RWPE1 (cell line): ENCODE measurements at regions not wholly inside any gene's neighbourhood (a gene's known extent, or its start where the extent isn't known, plus 50 kb on each side); places are given as distances from the start of the nearest gene placed in this dataset.

Source experiments
- CTCF ChIA-PET: fragments of 350-600 bp; sonication (Branson Sonifier 250); formaldehyde crosslinking; extraction: SDS; loops from one replicate; lab custom pipeline; 2021; lab: Yijun Ruan, JAX
- POLR2A ChIA-PET: fragments of 400-600 bp; formaldehyde crosslinking; extraction: SDS; loops from one replicate; lab custom pipeline; 2020; ENCODE audit warnings: antibody characterized with exemption; ENCODE audit not compliant: low non-redundant PET; lab: Yijun Ruan, JAX
- DNase-seq: peaks from one replicate; pipeline ENCODE4 v3.0.0; 2012; ENCODE audit warnings: low spot score
- H3K27ac ChIP-seq: fragments of 450-650 bp; 2 replicates; pipeline ENCODE4 v1.5.1; 2017
- TF ChIP-seq, protein P1 (sequence below): fragments of 450-650 bp; conservative IDR thresholded peaks from 2 replicates; pipeline ENCODE4 v1.5.1; 2017; ENCODE audit warnings: low read depth, mild to moderate bottlenecking

DNA sequence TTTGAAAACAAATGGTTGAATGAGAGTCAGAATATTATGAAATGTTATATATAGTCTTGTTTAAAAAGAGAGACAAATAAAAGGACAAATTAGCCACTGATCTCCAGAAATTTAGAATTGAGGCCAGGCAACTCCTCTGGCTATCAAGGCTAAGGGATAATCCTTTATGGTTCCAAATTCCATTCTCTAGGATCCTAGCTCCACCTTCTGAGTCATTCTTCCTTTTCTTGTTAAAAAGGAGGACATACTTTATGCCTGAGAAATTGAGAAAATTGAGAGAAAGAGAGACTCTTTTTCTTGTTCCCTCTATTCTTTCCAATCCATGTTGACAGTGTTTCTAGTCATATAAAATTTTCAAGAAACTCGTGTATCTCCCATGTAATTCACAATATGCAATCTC, 1299.5 kb downstream of the FSTL5 start:
- TF ChIP-seq, protein P1, sequence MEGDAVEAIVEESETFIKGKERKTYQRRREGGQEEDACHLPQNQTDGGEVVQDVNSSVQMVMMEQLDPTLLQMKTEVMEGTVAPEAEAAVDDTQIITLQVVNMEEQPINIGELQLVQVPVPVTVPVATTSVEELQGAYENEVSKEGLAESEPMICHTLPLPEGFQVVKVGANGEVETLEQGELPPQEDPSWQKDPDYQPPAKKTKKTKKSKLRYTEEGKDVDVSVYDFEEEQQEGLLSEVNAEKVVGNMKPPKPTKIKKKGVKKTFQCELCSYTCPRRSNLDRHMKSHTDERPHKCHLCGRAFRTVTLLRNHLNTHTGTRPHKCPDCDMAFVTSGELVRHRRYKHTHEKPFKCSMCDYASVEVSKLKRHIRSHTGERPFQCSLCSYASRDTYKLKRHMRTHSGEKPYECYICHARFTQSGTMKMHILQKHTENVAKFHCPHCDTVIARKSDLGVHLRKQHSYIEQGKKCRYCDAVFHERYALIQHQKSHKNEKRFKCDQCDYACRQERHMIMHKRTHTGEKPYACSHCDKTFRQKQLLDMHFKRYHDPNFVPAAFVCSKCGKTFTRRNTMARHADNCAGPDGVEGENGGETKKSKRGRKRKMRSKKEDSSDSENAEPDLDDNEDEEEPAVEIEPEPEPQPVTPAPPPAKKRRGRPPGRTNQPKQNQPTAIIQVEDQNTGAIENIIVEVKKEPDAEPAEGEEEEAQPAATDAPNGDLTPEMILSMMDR, result no peak

DNA sequence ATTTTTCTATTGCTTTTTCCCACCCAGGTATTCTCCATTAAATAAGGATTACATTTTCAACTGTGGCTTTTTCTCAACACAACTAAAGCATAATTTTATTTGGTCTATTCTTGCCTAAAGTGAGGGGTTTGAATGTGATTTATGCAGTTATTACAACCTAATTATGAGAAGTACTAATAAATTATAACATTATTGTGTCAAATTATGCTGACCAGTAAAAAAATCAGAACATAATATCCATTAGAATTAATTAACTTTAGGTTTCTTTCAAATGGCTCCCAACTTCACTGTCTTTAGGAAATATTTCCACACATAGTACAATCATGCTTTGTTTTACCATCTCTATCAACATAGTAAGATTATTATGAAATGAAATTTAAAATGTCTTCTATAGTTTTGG, 1293.9 kb downstream of the FSTL5 start:
- TF ChIP-seq, protein P1, result no peak
- no peak overlapping the region for H3K27ac ChIP-seq
- ChIA-PET POLR2A (no interaction called here), CTCF (interaction anchor here (0.5 to 0.6 kb wide), 2 partner anchors 27 to 589 kb away, joined by 3 read pairs; no protein-coding TSS in a partner anchor)
- no peak for DNase-seq

More for the DNA sequence above, 1299.5 kb downstream of the FSTL5 start:
- ChIA-PET CTCF (no interaction called here), POLR2A (no interaction called here)
- H3K27ac ChIP-seq, result no peak overlapping the region
- peak; percentile 2 for DNase-seq

DNA sequence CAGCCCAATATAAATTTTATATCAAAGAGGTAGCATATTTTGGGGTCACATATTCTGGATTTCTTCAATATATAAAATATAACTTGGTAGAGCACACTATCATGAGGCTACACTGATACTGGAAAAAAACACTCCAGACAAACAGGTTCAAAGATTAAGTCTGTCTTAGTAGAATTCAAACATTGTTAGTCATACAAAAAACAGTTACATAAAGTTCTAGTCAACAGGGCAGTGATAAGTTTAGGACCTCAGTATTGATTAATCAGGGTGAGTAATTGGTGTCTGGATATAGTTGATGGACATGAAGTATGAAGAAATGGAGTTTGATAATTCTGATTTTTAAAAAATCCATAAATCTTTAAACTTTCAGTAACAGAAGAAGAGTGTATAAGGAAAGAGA, 1291.3 kb downstream of the FSTL5 start:
- ChIA-PET POLR2A (no interaction called here), CTCF (no interaction called here)

DNA sequence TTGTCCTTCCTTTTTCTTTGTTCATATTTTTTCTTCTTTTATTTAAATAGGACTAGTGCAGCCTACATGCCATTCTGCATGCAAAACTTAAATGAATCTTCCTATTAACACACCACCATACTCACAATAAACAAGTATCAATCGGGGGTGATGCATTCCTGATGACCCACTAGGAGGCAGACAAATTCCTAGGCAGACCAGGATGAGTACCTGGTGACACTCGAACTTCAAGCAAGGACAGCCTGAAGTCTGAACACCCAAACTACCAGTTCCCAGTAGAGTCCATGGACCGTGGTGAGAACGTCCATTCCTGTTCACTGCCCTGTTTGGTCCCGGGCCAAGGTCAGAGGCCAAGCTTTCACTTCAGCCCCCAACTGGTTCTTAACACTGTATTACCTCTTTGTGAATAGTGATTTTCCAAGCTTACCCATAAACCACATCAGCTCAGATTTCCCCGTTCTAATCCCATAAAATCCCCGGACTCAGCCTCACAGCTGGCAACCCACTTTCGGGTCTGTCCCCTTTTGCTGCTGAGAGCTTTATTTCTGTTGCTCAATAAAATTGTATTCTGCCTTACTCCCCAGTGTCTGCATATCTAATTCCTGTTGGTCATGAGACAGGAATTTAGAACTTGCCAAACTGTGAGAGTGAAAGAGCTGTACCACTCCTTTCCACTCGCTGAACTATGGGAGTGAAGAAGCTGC, 1286.6 kb downstream of the FSTL5 start:
- POLR2A ChIA-PET, result no interaction called here
- H3K27ac ChIP-seq, result no peak overlapping the region
- CTCF ChIA-PET, result interaction anchor here (0.8 kb wide), 1 partner anchor 231 kb away, joined by 9 read pairs; no protein-coding TSS in a partner anchor
- TF ChIP-seq, protein P1, result no peak
- no peak for DNase-seq

More for the DNA sequence above, 1291.3 kb downstream of the FSTL5 start:
- no peak for DNase-seq
- no peak overlapping the region for H3K27ac ChIP-seq
- TF ChIP-seq, protein P1, result no peak

DNA sequence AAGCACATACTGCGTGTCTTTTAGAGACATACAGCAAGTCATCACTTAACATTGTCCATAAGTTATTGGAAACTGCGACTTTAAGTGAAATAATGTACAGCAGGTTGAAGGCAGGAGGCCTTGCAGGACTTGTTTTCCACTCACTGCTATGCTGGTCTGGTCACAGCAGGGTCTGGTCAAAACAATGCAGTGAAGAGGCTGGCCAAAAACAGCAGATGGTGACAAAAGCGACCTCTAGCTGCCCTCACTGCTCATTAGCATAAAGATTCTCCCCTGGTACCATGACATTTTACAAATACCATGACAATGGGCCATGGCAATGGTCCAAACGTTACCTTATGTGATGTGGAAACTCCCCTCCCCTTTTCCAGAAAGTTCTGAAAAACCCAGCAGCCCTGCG, 1283.6 kb downstream of the FSTL5 start:
- TF ChIP-seq, protein P1, result no peak
- ChIA-PET POLR2A (no interaction called here), CTCF (no interaction called here)
- DNase-seq, result no peak
- H3K27ac ChIP-seq, result no peak overlapping the region

DNA sequence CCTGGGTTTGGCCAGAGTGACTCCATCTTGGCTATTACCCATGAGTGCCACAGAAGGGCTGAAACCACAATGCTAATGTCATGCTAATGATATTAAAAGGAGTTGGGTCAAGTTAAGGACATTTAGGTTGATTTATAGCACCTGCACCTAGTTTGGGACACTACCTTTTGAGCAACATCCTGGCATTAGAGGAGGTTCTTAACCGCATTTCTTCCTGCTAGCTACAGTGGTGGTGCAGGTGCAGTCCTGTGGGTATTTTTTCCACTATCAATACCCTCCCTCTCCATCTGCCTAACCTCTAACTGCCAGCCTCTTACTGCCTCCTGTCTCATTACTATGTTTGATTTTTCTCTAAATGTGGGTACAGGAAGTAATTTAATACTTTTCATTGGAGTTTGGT, 1276.1 kb downstream of the FSTL5 start:
- DNase-seq, result no peak
- no peak overlapping the region for H3K27ac ChIP-seq
- TF ChIP-seq, protein P1, result no peak
- CTCF ChIA-PET, result no interaction called here
- POLR2A ChIA-PET, result no interaction called here
